ENCODE measurements at regions not wholly inside any gene's neighbourhood (a gene's known extent, or its start where the extent isn't known, plus 50 kb on each side); places are given as distances from the start of the nearest gene placed in this dataset.

DNA sequence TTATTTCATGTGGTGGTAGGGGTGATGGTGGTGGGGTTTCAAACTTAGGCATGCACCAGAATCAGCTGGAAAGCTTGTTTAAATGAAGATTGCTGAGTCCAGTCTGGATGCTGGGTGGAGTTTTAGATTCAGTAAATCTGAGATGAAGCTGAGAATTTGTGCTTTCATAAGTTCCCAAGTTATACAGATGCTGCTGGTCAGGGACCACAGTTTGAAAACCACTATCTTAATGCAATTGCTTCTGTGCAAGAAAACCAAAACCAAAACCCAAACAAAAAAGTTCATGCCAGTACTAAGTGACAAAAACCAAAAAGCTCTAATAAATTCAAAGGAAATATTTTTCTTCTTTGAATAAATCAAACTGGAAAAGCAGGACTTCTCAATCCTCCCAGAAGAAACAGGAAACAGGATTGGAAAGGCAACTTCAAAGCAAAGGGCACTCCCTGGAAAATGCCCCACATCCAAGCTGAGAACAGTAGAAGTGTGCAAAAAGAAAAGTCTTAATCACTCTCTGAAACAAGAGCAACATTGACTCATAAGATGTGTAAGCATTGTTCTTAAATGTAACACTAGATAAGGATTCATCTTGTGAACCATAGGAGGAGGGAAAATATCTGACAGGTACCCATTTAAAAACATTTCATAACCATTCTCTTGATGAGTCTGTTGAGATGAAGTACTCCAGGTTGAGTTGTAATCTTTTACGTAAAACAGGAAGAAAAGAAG lies 481.5 kb upstream of the HSF2 start:
- TF ChIP-seq CTCF (IDR thresholded peaks at IDR 0.05) (no peak), POLR2A (IDR thresholded peaks at IDR 0.05) (no peak)

Measured in thyroid gland (tissue), 4 donors.